ENCODE measurements at regions not wholly inside any gene's neighbourhood (a gene's known extent, or its start where the extent isn't known, plus 50 kb on each side); places are given as distances from the start of the nearest gene placed in this dataset.

DNA sequence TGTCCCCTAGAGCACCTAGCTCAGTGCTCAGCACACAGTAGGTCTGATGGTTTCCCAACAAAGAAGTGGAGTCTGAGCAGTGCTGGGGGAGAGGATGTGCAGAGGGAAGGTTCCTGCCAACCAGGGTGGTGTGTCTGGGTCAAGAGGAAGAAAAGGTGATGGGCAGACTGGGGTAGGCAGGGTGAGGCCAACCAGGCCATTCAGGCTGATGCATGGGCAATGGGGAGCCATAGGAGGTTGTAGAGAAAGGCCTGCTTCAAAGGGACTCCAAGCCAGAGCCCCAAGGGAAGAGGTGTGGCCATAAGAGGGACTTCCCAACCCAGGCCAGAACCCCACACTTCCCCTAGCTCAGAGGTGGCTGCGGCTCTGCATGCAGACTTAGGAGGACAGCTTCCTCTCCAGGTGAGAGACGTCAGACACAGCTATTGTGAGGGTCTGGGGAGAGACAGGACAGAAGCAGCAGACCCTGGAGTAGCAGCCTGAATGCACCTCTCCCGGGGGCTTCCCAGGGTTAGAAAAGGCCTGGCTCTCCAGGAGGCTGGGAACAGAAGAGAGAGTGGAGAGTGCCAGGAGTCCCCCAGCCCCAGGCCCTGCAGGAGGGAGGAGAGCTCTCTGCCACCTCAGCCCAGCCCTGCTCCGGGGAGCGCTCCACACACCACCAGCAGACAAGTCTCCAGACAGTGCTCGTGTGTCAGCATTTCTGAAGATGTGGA is 87.4 kb upstream of the ZMIZ1 start:
- Histone ChIP-seq H3K27me3 (no peaks in the 10 kb centered on the region), H3K36me3 (no peaks in the 10 kb centered on the region), H3K27ac (no peak overlapping the region), H3K4me1 (peaks cover 4 to 13% of the 10 kb centered on the region in 2 donors), H3K9me3 (no peaks in the 10 kb centered on the region), H3K4me3 (no peak overlapping the region)
- in situ Hi-C loops (cut with MboI; ENCODE audit: low sequenced_read_pairs in 4 of 4) = no loop called here
- TF ChIP-seq, protein P1, sequence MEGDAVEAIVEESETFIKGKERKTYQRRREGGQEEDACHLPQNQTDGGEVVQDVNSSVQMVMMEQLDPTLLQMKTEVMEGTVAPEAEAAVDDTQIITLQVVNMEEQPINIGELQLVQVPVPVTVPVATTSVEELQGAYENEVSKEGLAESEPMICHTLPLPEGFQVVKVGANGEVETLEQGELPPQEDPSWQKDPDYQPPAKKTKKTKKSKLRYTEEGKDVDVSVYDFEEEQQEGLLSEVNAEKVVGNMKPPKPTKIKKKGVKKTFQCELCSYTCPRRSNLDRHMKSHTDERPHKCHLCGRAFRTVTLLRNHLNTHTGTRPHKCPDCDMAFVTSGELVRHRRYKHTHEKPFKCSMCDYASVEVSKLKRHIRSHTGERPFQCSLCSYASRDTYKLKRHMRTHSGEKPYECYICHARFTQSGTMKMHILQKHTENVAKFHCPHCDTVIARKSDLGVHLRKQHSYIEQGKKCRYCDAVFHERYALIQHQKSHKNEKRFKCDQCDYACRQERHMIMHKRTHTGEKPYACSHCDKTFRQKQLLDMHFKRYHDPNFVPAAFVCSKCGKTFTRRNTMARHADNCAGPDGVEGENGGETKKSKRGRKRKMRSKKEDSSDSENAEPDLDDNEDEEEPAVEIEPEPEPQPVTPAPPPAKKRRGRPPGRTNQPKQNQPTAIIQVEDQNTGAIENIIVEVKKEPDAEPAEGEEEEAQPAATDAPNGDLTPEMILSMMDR (IDR thresholded peaks at IDR 0.05 in 4 of 5, conservative IDR thresholded peaks at IDR 0.05 in 1 of 5) = no peak
- TF ChIP-seq POLR2A (IDR thresholded peaks at IDR 0.05) = no peak
- intact Hi-C loops (cut with DNase I; ENCODE audit: low total_unique reads) = no loop called here
- DNase-seq = no peak
- no peak for ATAC-seq

DNA sequence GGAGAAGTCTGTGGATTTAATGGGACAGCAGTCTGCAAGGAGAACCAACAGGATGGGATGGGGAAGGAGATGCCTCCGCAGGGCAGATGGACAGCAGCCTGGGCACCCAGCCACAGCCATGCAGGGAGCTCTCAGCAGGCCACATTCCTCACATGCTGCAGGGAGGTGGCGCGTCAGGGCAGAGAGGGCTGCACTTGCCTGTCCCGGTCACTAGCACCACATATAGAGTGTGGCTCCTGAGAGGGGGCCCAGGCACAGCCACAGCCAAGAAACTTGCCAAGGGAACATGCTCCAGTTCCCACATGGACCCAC is 86.8 kb upstream of the ZMIZ1 start:
- DNase-seq = peak; percentile 27 to 53
- peak in 1 of 2 donors; percentile 31 for ATAC-seq
- no peaks in the 10 kb centered on the region for H3K36me3 ChIP-seq
- intact Hi-C loops (cut with DNase I; ENCODE audit: low total_unique reads) = no loop called here
- TF ChIP-seq POLR2A (IDR thresholded peaks at IDR 0.05) = no peak
- TF ChIP-seq, protein P1 (IDR thresholded peaks at IDR 0.05 in 4 of 5, conservative IDR thresholded peaks at IDR 0.05 in 1 of 5) = no peak
- no peaks in the 10 kb centered on the region for H3K27me3 ChIP-seq
- no peaks in the 10 kb centered on the region for H3K9me3 ChIP-seq
- H3K4me1 ChIP-seq = peaks cover 9 to 18% of the 10 kb centered on the region in 2 donors
- H3K4me3 ChIP-seq = no peak overlapping the region
- no peak overlapping the region for H3K27ac ChIP-seq
- in situ Hi-C loops (cut with MboI; ENCODE audit: low sequenced_read_pairs in 4 of 4) = no loop called here

DNA sequence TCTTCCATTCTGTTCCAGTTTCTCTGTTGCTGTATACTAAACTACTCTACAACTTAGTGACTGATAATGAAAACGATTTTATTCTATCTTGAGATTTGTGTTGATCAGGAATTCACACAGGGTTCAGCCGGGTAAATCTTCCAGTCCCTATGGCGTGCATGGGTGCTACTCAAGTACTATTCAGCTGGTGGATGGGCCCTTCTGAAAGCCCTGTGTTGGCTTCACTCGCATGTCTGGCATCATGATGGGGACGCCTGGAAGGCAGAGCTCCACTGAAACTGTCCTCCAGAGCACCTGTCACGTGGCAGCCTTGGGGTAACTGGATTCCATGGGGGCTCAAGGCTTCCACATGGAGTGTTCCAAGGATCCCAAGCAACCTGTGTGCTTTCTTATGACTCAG is 86.0 kb upstream of the ZMIZ1 start:
- intact Hi-C loops (cut with DNase I; ENCODE audit: low total_unique reads) (no loop called here), in situ Hi-C loops (cut with MboI; ENCODE audit: low sequenced_read_pairs in 4 of 4) (no loop called here)
- Histone ChIP-seq H3K27ac (no peak overlapping the region), H3K4me1 (peaks cover 12 to 22% of the 10 kb centered on the region in 2 donors), H3K4me3 (no peak overlapping the region), H3K36me3 (no peaks in the 10 kb centered on the region), H3K27me3 (no peaks in the 10 kb centered on the region), H3K9me3 (no peaks in the 10 kb centered on the region)
- DNase-seq = no peak
- TF ChIP-seq, protein P1 (IDR thresholded peaks at IDR 0.05 in 4 of 5, conservative IDR thresholded peaks at IDR 0.05 in 1 of 5) = no peak
- TF ChIP-seq POLR2A (IDR thresholded peaks at IDR 0.05) = no peak
- no peak for ATAC-seq

DNA sequence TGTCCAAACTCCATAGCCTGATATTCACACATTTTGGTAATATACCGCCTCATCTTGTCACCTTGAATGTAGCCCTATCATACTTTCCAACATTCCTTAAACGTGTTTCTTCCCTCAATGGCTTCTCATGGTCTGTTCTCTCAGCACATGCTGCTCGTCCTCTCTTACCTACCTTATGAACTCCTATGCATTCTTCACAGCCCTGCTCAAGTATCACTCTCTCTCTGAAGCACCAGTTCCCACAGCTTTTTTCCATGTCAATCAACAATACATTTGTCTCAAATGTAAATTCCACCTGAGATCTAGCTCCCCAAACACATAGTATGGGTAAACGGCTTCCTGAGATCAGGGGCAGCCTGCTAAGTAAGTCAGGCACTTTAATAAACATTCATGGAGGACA is 85.2 kb upstream of the ZMIZ1 start:
- no peak for TF ChIP-seq POLR2A (IDR thresholded peaks at IDR 0.05)
- TF ChIP-seq, protein P1 (IDR thresholded peaks at IDR 0.05 in 4 of 5, conservative IDR thresholded peaks at IDR 0.05 in 1 of 5) = no peak
- in situ Hi-C loops (cut with MboI; ENCODE audit: low sequenced_read_pairs in 4 of 4) (no loop called here), intact Hi-C loops (cut with DNase I; ENCODE audit: low total_unique reads) (no loop called here)
- DNase-seq = no peak
- no peaks in the 10 kb centered on the region for H3K27me3 ChIP-seq
- H3K9me3 ChIP-seq = no peaks in the 10 kb centered on the region
- H3K36me3 ChIP-seq = no peaks in the 10 kb centered on the region
- H3K4me3 ChIP-seq = no peak overlapping the region
- H3K4me1 ChIP-seq = peaks cover 12 to 22% of the 10 kb centered on the region in 2 donors
- ATAC-seq = no peak
- no peak overlapping the region for H3K27ac ChIP-seq

Data from gastrocnemius medialis (tissue), 4 donors.